ENCODE measurements at regions not wholly inside any gene's neighbourhood (a gene's known extent, or its start where the extent isn't known, plus 50 kb on each side); places are given as distances from the start of the nearest gene placed in this dataset.

GRCh38 chr14:87045246-87045645 is 947.7 kb downstream of the GALC start:
- Mint-ChIP-seq H3K36me3 (ENCODE audit: low read depth) (no peaks in the 10 kb centered on the region), H3K27me3 (ENCODE audit: low read depth, poor library complexity) (peaks cover 4% of the 10 kb centered on the region), H3K9me3 (no peaks in the 10 kb centered on the region), H3K27ac (no peak overlapping the region), H3K4me1 (no peaks in the 10 kb centered on the region), H3K4me3 (no peak overlapping the region)
- TF ChIP-seq, protein P1, sequence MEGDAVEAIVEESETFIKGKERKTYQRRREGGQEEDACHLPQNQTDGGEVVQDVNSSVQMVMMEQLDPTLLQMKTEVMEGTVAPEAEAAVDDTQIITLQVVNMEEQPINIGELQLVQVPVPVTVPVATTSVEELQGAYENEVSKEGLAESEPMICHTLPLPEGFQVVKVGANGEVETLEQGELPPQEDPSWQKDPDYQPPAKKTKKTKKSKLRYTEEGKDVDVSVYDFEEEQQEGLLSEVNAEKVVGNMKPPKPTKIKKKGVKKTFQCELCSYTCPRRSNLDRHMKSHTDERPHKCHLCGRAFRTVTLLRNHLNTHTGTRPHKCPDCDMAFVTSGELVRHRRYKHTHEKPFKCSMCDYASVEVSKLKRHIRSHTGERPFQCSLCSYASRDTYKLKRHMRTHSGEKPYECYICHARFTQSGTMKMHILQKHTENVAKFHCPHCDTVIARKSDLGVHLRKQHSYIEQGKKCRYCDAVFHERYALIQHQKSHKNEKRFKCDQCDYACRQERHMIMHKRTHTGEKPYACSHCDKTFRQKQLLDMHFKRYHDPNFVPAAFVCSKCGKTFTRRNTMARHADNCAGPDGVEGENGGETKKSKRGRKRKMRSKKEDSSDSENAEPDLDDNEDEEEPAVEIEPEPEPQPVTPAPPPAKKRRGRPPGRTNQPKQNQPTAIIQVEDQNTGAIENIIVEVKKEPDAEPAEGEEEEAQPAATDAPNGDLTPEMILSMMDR (IDR thresholded peaks at IDR 0.05) = no peak
- DNase-seq = no peak

DNA sequence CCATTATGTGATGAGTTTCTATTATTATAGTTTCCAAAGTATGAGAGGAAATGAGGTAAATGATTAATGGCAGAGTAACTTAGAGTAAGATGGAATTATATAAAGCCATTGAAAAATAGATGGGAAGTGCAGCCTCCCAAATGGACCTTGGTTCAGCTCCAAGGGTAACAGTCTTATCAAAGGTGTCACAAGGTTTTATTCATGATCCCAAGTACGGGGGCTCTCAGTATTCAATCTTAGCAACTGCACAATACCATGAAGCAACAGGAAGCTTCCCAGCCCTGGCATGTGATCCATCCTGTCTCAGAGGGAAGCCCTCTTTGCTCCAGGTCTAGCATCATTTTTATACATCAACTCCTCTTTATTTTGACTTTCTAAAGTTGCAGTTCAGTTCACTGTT is 948.2 kb downstream of the GALC start:
- TF ChIP-seq, protein P1 (IDR thresholded peaks at IDR 0.05) = no peak
- Mint-ChIP-seq H3K4me1 (no peaks in the 10 kb centered on the region), H3K9me3 (peaks cover 3% of the 10 kb centered on the region), H3K27me3 (ENCODE audit: low read depth, poor library complexity) (peaks cover 4% of the 10 kb centered on the region), H3K27ac (no peak overlapping the region), H3K4me3 (no peak overlapping the region), H3K36me3 (ENCODE audit: low read depth) (no peaks in the 10 kb centered on the region)
- DNase-seq = no peak

GRCh38 chr14:87043667-87044200 is 949.2 kb downstream of the GALC start:
- peaks cover 4% of the 10 kb centered on the region for H3K27me3 Mint-ChIP-seq (ENCODE audit: low read depth, poor library complexity)
- H3K4me1 Mint-ChIP-seq = no peaks in the 10 kb centered on the region
- TF ChIP-seq, protein P1 (IDR thresholded peaks at IDR 0.05) = no peak
- no peak for DNase-seq
- H3K27ac Mint-ChIP-seq = no peak overlapping the region
- no peak overlapping the region for H3K4me3 Mint-ChIP-seq
- peaks cover 4% of the 10 kb centered on the region for H3K9me3 Mint-ChIP-seq
- H3K36me3 Mint-ChIP-seq (ENCODE audit: low read depth) = no peaks in the 10 kb centered on the region

DNA sequence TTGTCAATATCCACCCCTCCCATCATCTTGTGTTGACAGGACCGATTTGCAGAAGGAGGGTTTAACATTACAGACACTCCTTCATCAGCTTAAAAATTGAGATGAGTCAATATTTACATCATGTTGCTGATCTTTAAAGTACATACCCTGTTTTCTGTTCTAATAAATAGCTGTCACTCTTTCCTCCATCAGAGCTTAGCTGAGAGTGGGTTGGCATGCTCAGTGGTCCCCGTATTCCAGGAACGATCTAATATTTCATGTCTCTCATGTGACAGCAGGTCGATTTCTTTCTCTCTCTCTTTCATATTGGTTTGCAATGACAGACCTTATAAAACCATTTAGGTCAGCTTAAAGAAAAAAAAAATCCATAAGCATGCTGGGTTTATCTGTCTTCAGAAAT is 950.6 kb downstream of the GALC start:
- no peak overlapping the region for H3K4me3 Mint-ChIP-seq
- H3K27me3 Mint-ChIP-seq (ENCODE audit: low read depth, poor library complexity) = peaks cover 7% of the 10 kb centered on the region
- no peaks in the 10 kb centered on the region for H3K36me3 Mint-ChIP-seq (ENCODE audit: low read depth)
- H3K9me3 Mint-ChIP-seq = peaks cover 4% of the 10 kb centered on the region
- TF ChIP-seq, protein P1 (IDR thresholded peaks at IDR 0.05) = no peak
- no peak for DNase-seq
- H3K4me1 Mint-ChIP-seq = no peaks in the 10 kb centered on the region
- no peak overlapping the region for H3K27ac Mint-ChIP-seq

DNA sequence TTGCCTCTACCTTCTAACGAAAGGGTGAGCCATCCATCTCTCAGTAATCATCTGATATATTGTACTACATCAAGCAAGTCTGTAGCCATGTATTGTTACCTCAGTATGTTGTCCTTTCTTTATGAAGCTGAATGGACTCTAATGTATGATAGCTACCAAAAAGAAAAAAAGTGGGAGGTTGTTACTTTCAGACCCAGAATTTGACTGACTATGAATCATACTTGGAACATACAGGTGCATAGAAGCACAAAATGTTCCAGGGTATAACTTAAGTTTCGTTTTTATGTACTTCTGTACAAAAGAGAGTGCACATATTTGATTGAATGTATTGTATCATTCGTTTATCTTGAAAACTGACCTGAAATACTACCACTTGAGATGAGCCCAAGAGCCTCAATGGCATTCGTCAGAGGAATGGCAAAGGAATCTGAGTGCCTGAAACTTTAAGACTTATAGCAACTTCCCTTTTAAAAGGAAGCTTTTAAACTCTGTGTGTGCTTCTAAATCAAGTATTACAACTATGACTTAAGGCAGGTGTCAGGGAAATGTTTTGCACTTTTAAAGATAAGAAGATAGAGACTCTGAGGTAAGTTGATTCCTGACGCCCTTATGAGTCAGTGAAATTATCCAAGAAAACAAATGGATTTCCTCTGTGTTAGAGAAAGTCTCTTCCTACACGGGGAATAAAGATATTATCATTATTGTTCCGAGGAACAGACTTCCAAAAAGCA is 951.5 kb downstream of the GALC start:
- H3K9me3 Mint-ChIP-seq = peaks cover 4% of the 10 kb centered on the region
- no peak for DNase-seq
- no peak overlapping the region for H3K27ac Mint-ChIP-seq
- no peaks in the 10 kb centered on the region for H3K36me3 Mint-ChIP-seq (ENCODE audit: low read depth)
- H3K4me1 Mint-ChIP-seq = no peaks in the 10 kb centered on the region
- H3K4me3 Mint-ChIP-seq = no peak overlapping the region
- TF ChIP-seq, protein P1 (IDR thresholded peaks at IDR 0.05) = no peak
- H3K27me3 Mint-ChIP-seq (ENCODE audit: low read depth, poor library complexity) = peaks cover 3% of the 10 kb centered on the region

GRCh38 chr14:87034680-87035079 is 958.3 kb downstream of the GALC start:
- TF ChIP-seq, protein P1 (IDR thresholded peaks at IDR 0.05) = no peak
- no peak for DNase-seq
- H3K9me3 Mint-ChIP-seq = no peaks in the 10 kb centered on the region
- H3K4me1 Mint-ChIP-seq = peaks cover 18% of the 10 kb centered on the region
- no peak overlapping the region for H3K4me3 Mint-ChIP-seq
- H3K36me3 Mint-ChIP-seq (ENCODE audit: low read depth) = no peaks in the 10 kb centered on the region
- H3K27me3 Mint-ChIP-seq (ENCODE audit: low read depth, poor library complexity) = peaks cover 5% of the 10 kb centered on the region
- no peak overlapping the region for H3K27ac Mint-ChIP-seq

All from nephron progenitor cell (in vitro differentiated cells).